Astrocyte (in vitro differentiated cells and primary cell): ENCODE measurements at regions not wholly inside any gene's neighbourhood (a gene's known extent, or its start where the extent isn't known, plus 50 kb on each side); places are given as distances from the start of the nearest gene placed in this dataset.

ENCODE experiments used
- EZH2 ChIP-seq: IDR thresholded peaks from 2 replicates; pipeline ENCODE4 v1.6.1; 2012; ENCODE audit warnings: mild to moderate bottlenecking, low read length, inconsistent platforms; ENCODE audit not compliant: insufficient read depth
- TF ChIP-seq, protein P1 (sequence below): IDR thresholded peaks from 2 replicates; pipeline ENCODE4 v1.5.1; 2011; ENCODE audit warnings: low read depth, mild to moderate bottlenecking, inconsistent platforms, low read length, moderate library complexity; ENCODE audit not compliant: insufficient read depth

DNA sequence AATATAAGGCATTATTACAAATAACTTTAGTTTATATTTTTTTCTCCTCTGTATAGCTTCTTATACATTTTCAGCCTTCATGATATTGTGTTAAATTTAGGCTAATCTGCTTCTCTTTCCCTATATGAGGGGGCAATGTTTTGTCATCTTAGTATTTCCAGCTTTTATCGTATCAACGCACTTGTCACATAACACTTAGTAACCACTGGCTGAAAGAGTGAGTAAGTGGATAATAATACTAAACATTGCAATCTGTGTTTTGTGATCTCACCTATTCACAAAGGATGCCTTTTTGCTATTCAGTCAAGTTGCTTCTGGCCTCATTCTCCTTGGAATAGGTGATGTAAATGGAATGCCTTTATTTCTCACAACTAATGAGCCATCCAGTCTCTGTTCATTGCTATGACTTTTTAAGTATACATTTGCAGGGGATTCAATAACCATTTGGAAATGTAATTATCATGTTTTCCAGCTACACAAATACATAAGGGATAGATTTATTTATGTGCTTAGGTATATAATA, 260.9 kb downstream of the BMP4 start:
- TF ChIP-seq EZH2 = no peak
- TF ChIP-seq, protein P1, sequence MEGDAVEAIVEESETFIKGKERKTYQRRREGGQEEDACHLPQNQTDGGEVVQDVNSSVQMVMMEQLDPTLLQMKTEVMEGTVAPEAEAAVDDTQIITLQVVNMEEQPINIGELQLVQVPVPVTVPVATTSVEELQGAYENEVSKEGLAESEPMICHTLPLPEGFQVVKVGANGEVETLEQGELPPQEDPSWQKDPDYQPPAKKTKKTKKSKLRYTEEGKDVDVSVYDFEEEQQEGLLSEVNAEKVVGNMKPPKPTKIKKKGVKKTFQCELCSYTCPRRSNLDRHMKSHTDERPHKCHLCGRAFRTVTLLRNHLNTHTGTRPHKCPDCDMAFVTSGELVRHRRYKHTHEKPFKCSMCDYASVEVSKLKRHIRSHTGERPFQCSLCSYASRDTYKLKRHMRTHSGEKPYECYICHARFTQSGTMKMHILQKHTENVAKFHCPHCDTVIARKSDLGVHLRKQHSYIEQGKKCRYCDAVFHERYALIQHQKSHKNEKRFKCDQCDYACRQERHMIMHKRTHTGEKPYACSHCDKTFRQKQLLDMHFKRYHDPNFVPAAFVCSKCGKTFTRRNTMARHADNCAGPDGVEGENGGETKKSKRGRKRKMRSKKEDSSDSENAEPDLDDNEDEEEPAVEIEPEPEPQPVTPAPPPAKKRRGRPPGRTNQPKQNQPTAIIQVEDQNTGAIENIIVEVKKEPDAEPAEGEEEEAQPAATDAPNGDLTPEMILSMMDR = no peak
